Stimulated activated CD4-positive, alpha-beta T cell treated with anti-CD3 and anti-CD28 coated beads, Interleukin-4, amount 100 ng/mL, for 24 hours (primary cell): ENCODE measurements at regions not wholly inside any gene's neighbourhood (a gene's known extent, or its start where the extent isn't known, plus 50 kb on each side); places are given as distances from the start of the nearest gene placed in this dataset.
"Not testable (repeated sequence)": the region's sequence is repeated elsewhere in the genome, so short reads cannot be mapped to it uniquely, and the experiment has no call there.

ENCODE experiments used
- DNase-seq: peaks from one replicate; pipeline ENCODE4 v3.0.0-alpha.2; 2020

DNA sequence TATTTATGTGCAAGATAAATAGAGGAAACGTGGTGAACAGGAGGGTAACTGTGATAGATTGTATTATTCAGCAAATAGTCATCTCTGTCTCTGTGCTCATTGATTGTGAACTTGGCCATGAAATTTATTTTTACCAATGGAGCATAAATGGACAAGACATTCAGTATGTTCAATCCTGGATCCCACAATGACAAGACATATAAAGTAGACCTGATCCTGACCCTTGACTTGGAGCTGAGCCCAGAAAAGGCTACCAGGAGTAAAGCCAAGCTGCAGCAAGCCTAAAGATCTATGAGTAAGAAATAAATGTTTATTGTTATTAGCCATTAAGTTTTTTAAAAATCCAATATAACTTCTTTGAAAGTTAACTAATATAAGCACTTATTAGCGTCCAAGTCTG, 531.2 kb downstream of the PIK3C3 start:
- DNase-seq = no peak

DNA sequence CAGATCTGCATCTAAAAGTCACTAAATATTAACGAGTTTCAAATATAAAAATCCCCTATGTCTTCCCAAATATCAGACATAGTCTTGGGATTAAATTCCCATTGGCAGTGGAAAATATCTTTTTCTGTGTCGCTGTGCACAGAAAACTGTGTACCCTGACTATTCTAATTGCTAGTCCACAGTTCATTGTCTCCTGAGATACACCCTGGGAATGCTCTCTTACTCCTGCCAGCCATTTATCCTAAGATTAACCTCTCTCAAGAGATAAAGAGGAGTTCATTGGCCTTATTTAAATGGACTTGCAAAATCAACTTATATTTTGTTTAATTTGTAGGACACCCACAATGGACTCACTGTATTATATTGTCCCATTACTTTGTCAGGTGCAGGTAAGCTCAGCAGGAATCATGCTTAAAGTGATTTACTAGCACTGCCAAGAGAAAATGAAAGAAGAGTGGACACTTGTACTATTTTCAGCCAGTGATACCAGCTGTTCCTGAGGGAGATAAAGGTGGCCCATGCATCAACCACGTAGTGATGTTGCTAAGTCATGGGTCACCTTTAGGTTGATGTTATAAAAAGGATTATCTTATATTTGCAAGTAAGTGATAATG, 553.8 kb downstream of the PIK3C3 start:
- no peak for DNase-seq

DNA sequence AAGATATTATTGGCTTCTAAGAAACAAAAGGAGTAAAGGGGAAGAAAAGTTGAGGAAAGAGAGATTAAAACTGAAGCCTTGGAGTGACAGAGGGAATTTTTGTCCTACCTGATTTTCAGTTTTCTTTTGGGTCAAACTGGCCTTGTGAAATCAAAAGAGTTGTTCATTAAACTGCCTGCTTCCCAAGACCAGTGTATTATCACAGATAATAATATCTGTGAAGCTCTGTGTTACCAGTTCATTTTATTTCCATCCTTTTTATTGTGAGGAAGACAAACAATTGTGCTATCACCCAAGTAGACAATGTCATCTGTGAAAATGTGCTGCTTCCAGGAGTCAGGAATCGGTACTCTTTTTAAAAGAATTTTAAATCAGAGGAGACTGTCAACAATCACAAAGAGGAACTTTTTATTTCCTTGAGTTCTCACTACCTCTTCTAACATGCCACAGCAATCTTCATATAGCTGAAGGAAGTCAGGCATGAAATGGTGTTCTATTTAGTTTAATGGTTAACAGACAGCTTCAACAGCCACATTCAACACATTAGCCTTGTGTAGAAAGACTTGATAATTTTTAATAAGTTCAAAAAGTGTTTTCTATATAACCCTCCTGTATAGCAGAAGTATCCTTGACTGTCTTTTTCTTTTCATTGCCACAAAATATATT, 554.8 kb downstream of the PIK3C3 start:
- no peak for DNase-seq

DNA sequence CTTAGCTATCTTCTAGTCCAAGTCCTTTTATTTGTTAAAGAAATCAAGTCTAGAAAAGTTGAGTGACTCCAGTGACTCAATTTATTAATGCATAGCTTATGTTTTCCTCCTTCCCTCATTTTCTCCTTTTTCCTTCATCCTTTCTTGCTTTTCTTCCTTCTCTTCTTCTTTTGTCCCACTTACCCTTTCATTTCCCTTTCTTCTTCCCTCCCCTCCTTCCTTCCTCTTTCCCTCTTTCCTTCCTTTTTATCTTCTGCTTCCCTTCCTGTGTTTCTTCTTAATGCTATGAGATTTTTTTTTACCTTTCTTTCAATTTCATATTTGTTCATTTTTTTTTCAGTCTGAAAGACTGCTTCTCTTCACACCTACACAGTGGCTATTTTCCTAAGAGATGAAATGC, 555.5 kb downstream of the PIK3C3 start:
- DNase-seq = no peak

DNA sequence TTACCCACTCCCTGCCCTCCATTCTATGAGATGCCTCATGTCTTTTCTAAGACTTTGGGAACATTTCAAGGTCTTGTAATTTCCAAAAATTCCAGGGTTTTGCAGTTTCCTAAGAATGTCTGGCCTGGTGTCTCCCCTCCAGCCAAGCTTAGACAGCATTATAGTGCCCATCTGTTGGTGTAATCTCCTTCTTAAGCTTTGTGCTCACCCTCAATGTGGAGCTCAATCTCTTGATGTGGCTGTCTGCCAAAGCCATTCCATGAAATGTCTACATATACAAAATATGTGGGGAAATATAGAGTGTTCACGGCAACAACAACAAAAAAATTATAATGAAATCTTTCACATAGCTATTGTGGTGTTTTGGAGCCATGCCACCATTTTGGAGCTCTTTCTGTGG, 558.4 kb downstream of the PIK3C3 start:
- no peak for DNase-seq

DNA sequence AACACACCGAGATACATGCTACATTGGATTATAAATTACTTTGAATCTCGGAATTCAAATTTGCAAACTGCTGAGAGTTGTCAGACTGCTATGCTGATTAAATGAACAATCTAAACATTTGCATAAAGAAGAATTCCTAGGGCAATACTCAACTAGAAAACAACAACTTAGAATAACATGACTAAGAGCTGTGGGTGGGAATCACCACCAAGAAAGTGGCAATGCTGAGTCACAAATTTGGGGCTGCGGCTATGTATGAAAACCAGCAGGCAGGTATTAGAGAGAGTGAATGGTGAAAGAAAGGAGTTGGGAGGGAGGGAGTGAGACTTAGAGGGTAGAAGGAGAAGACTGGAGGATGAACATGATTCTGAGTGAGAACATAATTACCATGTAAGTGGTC, 559.5 kb downstream of the PIK3C3 start:
- DNase-seq = no peak

DNA sequence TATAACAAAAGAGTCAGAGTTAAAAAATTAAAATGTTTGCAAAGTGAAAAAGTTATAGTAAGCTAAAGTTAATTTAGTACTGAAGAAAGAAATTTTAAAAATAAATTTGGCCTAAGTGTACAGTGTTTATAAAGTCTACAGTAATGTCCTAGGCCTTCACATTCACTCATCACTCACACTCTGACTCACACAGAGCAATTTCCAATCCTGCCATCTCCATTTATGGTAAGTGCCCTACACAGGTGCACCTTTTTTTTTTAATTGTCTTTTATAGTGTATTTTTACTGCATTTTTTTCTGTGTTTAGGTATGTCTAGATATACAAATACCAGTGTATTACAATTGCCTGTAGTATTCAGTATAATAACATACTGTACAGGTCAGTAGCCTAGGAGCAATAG, 562.9 kb downstream of the PIK3C3 start:
- DNase-seq = no peak

DNA sequence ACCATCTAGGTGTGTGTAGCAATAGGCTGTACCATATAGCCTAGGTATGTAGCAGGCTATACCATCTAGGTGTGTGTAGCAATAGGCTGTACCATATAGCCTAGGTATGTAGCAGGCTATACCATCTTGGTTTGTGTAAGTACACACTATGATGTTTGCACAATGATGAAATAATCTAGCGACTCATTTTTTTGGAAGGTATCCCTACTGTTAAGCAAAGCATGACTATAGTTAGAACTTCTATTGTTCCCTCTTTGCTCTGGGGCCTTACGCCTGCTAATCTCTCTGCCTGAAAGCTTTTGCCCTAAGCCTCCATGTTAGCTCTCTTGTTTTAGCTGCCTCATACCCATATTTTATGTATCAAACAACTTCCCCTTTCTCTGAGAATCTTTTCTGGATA, 563.3 kb downstream of the PIK3C3 start:
- not testable (repeated sequence) for DNase-seq

DNA sequence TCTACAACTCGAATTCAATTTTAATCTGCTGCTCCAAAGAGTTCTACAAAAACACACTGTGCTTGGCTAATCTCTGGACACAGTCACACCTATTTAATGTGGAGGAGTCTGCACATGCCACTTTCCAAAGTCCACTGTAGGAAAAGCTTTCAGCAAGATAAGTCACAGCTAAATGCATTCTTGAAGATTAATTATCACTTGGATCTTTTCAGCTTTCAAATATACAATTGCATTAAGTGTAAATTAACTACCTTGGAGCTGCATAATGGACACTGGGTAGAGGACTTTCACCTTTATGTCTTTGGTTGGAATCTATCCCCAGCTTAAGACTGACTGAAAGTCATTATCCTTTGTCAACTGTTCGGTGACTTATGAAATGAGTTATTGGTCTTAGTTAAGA, 565.1 kb downstream of the PIK3C3 start:
- no peak for DNase-seq

DNA sequence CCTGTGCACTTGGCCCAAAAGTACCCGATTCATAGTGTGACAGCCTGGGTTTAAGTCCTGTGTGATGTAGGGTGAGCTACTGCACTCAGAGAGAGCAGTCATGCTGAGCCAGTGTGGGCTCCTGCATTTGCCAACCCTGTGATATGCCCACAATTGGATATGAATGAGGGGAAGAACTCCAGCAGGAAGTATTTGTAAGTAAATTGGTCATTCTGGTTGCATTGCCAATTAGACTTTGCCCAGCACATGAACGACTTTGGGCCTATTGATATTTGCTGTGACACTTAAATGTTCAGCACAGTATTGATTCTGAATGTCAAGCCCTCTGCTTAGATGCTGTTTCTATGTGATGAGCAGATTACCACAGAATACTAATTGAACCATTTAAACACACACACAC, 570.9 kb downstream of the PIK3C3 start:
- no peak for DNase-seq

DNA sequence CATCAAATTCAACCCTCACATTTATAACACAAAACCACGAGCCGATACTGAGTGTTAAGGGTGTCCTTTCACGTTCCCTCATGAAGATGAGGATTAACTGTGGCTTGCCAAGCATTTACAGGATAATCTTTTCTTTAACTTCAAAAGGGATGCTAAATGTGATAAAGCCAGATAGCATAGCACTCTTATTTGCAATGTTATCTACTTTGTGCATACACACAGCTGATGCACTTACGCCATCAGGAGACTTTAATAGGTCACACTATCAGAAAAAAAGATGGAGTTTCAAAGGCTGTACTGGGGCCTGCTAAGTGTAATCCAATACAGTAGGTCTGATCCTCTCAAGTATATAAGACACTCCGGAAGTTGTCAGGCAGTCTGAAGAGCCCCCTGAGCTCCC, 572.7 kb downstream of the PIK3C3 start:
- no peak for DNase-seq

DNA sequence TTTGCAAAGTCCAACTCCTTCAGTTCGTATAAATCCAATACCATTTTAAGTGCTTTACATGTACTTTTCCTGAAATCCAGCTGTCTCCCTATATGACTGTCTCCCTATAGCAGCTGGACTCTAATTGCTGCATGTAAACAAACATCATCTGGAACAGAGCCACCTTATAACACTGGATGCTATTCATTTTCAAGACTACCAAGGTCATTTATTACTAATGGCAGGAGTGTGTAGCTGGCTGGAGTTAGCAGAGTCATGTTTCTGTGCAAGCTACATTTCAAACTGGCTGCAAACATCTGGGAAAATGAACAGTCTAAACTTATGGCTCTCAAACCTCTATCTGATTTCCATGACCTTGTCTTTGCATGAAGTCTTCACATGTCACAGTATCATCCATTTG, 575.2 kb downstream of the PIK3C3 start:
- no peak for DNase-seq

DNA sequence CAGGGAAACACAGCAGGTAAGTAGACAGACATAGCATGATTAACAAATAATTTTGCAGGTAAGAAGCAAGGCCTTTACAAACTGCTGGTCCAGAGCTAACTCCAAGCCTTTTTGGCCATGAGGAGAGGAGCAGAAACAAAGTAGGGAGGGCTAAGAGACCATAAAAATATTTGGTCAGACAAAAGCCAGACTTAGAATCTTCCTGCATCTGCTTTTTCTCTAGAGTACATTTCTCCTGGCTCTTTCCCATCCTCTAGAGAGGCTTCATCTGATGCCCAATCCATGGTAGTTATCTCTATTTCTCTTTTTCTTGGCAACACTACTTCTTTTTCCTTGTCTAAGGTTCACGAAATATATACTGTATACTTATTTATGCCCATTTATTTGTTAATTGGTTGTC, 577.1 kb downstream of the PIK3C3 start:
- DNase-seq = no peak

DNA sequence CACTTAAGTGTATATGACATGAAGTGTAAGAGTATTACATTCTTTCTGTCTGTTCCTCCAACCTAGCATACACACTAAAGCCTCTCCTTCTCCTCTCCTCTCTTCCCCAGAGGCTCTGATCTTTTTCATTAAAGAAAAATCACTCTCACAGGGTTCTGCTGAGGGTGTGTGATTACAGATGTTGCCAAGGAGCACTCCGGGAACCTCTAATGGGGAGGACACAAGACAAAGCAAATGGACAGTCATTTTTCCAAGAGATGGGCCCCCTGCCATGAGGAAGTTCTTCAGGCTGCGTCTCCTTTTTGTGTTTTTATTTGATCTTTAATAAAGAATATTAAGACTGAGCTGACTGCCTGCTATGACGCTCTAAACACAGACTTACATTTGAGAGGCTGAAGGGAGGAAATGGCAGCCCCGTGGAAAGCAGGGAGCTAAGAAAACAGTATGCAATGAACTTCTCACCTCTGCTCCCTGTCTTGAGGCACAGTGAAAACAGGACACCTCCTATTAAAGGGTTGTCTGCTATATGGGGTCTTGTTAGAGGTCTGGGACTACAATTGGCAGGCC, 578.1 kb downstream of the PIK3C3 start:
- no peak for DNase-seq

DNA sequence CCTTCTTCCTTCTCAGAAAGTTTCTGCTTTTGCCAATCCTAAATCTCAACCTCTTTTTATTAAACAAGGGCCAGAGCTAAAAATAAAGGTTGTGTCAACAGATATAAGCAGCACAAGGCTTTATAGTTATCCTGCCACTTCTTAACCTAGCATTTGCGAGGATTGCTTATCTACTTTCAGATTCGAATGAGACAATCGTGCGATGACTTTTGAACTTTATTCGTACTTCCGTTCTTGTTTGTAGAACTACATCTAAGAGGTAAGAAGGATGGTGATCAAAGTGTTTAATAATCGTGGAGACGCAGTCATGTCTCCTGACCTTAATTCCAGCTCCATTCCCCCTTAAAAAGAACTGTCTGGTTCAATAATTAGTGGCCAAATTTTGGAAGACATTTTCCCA, 578.6 kb downstream of the PIK3C3 start:
- no peak for DNase-seq

DNA sequence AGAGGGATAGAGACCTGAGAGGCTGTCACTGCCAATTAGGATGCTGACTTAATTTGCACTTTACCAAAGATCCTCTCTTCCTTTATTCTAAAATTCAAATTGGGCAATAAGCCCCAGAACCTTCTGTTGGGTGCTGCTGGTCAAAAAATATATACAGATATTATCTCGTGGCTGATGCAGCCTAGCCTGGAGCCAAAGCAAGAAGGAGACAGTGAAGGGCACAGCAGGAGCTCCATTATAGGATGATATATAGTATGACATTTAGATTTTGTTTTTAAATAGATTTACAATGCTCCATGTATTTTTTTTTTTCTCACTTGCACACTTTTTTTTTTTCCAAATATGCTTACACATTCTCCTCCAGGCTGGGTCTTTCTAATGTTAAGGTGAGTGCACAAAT, 579.3 kb downstream of the PIK3C3 start:
- no peak for DNase-seq

DNA sequence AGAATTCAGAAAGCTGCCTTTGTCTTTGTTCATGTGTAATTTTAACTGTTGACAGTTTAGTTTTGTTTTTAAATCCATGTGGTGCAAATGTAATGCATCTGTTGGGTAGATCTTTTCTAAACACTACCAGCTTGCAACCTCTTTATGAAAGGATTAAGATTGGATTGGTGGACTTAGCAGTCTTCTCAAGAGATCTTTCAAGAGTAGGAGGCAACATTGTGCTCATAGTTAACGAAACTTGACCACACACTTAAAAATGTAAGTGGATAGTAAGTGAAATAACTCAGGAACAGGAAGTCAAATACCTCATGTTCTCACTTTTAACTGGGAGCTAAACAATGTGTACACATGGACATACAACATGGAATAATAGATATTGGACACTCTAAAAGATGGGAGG, 579.0 kb downstream of the RIT2 start:
- no peak for DNase-seq

DNA sequence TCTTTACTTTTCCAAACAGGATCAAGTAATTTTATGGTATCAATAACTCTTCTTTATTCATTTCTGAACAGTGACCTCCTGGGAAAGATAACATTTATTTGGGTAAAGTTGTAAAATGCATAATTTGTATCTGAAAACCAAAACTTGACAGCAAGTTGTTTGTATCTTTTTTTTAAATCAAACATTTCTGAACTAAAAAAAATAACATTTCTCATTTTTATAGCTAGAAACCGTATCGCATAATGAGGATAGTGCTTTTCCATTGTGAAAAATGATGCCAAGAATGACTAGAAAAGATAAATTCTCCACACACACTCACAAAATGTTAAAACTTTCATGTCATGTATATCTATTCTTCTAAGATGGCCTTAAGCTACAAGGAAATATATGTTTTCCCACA, 578.2 kb downstream of the RIT2 start:
- DNase-seq = no peak

DNA sequence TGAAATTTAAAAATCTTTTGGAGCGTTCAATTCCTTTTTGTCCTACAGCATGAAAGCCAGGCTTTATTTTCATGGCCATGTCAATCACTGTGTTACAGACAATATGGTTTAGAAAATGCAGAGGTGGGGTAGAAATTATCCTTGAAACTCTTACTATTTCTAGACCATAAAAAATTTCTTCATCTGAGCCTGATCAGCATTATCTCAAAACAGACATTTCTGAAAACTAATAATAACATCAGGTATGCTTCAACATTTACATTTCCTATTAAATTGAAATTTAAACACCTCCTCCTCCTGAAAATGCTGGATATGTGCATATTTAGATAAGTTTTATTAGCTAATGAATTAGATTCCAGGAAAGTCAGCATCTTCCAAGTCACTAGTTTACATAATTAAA, 570.6 kb downstream of the RIT2 start:
- no peak for DNase-seq

DNA sequence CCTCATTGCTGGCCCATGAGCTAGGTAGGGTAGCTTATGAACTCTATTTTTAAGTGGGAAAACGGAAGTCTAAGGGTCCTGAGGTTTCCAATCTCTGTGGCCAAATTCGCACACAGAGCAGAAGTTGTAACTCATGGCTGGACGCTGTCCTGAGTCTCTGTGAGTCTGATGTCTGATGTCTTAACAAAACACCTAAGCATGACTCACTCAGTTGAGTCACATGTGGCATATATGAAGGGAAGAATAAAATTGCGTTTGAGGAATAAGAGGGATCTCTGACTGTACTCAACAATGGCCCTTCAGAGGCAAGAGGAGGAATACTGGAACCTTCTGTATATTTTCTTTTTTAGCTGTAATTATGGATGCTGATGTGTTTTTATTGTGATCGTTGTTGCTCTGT, 569.7 kb downstream of the RIT2 start:
- no peak for DNase-seq

DNA sequence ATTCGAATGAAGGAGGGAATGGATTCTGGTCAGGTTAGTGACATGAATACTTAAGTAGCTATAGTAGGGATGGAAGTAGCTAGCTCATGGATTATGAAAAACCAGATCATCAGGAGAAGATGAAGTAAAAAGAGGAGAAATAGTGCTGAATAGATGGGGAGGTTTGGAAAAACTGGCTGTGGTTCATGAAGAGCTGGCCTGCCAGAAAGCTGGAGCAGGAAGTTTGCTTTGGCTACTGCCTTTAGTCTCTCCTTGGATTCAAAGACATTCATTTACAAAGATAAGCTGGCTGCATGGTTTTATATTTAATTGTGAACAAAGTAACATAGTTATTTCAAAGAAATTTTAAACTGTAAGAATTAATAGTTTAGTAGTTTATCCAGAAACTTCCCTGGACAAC, 567.0 kb downstream of the RIT2 start:
- no peak for DNase-seq

DNA sequence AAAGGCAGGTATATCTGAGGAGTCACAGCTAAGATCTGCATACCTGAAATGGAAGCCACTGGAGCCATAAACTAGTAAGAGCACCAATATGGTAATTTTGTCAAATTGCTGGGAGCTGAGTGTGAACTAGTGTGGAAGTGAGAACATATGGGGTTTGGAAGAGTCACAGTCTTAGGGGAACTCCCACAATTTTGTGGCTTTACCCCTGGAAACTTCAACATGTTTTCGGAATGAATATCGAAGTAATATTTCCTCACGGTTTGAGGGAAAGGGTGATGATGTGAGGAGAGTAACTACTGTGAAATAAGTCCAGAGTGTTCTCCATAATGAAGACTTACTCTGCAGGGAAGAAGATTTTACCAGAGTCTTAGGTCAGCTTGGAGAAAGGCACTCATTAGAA, 565.9 kb downstream of the RIT2 start:
- no peak for DNase-seq

DNA sequence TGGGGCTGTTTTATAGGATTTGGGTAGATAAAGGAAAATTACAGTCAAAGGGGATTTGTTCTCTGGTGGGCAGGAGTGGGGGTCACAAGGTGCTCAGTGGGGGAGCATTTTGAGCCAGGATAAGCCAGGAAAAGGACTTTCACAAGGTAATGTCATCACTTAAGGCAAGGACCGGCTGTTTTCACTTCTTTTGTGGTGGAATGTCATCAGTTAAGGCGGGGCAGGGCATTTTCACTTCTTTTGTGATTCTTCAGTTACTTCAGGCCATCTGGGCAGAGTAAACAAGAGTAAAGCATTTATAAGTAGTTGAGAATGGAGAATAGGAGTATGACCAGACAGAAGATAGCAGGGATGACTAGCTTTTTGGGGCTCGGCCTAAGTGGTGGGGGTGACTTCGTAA, 562.9 kb downstream of the RIT2 start:
- DNase-seq = not testable (repeated sequence)

DNA sequence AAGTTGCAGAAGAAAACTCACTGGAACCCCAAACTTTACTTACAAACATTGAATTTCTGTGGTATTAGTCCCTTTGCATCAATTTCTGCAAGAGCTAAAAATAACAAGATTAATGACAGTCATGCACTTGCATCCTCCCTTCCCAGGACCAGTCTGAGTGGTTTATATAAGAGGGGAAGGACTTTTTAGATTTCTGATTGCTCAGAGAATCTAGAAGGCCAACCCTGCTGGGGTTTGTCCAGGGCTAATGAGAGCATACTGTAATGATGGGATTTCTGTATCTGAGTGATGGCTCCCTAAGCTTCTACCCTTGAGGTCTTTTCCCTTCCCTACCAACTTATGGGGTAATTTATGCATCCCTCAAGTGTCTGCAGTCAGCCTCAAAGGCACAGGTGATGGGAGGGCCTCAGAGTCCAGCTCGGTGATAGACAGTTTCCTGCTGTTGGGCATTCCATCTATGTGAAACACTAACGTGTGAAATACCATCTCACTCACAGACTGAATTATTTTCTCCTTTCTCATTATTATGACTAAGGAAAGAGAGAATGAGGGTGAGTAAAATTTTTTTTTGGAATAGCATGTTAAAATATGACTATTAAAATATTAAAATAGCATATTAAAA, 556.3 kb downstream of the RIT2 start:
- no peak for DNase-seq

DNA sequence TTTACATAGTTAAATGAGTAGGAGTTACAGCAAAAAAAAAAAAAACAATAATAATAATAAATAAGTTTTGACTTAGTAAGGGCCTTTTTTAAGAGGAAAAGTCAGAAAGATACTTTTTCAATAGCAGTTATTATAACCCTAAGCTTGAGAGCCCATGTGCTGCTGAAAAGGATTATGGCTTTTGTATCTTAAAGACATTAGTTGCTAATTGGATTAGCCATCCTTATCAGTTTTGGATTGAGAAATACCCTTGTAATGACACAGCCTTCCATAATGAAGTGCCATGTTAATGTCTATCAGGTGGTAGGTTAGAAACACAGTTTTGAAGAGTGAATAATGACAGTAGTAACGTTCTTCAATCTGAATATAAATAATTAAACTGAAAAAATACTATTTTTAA, 554.0 kb downstream of the RIT2 start:
- no peak for DNase-seq
